ENCODE measurements at regions not wholly inside any gene's neighbourhood (a gene's known extent, or its start where the extent isn't known, plus 50 kb on each side); places are given as distances from the start of the nearest gene placed in this dataset.

DNA sequence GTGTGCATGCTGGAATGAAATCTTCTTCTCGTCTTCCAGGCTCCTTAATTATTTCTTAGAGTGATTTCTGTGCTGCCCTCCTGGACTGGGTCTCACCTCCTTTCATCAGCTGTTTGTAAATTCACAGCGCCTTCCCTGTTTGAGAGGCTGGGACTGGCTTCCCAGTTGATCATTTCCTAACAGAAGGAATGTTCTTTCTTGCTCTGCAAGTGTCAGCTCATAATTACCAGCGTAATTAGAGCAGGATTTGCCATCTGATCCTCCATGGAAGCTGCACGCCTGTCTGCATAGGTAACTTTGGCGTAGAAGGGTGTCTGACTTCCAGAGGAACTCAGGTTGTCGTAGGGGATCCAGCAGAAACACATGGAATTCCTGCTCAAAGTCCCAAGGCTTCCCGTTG lies 375.0 kb upstream of the EEF2KMT start:
- FAIRE-seq (no peak), DNase-seq (peak in 3 of 5 donors; percentile 15 to 27 (median 21))

DNA sequence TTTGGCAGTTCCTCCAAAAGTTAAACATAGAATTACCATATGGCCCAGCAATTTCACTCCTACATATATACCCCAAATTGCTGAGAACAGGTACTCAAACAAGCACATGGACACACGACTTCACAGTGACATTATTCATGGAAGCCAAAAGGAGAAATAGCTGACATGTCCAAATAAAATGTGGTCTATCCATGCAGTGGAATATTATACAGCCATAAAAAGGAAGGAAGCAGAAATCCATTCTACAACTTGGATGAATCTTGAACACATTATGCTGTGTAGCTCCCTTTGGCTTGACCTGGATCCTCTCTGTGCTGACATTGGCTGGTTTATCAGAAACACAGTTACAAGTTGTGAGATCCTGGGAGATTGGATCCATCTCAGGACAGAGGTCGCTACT lies 370.9 kb upstream of the EEF2KMT start:
- H3K9me3 ChIP-seq (ENCODE audit: control insufficient read depth in 2 of 3, insufficient read depth in 1 of 3, low read length in 3 of 3) = no peaks in the 10 kb centered on the region
- H3K27ac ChIP-seq (ENCODE audit: low read depth in 2 of 2, low read length in 2 of 2) = no peak overlapping the region
- FAIRE-seq (no peak), DNase-seq (no peak)
- H3K4me1 ChIP-seq (ENCODE audit: control insufficient read depth in 2 of 3, insufficient read depth in 2 of 3, low read depth in 1 of 3, low read length in 3 of 3) = no peaks in the 10 kb centered on the region
- TF ChIP-seq, protein P1, sequence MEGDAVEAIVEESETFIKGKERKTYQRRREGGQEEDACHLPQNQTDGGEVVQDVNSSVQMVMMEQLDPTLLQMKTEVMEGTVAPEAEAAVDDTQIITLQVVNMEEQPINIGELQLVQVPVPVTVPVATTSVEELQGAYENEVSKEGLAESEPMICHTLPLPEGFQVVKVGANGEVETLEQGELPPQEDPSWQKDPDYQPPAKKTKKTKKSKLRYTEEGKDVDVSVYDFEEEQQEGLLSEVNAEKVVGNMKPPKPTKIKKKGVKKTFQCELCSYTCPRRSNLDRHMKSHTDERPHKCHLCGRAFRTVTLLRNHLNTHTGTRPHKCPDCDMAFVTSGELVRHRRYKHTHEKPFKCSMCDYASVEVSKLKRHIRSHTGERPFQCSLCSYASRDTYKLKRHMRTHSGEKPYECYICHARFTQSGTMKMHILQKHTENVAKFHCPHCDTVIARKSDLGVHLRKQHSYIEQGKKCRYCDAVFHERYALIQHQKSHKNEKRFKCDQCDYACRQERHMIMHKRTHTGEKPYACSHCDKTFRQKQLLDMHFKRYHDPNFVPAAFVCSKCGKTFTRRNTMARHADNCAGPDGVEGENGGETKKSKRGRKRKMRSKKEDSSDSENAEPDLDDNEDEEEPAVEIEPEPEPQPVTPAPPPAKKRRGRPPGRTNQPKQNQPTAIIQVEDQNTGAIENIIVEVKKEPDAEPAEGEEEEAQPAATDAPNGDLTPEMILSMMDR (IDR thresholded peaks at IDR 0.05; ENCODE audit: borderline replicate concordance, extremely low read depth, insufficient read depth) = no peak
- H3K9ac ChIP-seq (ENCODE audit: low read length in 3 of 3) = no peak overlapping the region
- H3K27me3 ChIP-seq (ENCODE audit: control insufficient read depth, insufficient read depth, low read length) = peaks cover 2% of the 10 kb centered on the region
- H3K4me3 ChIP-seq (ENCODE audit: low read length in 3 of 3) = no peak overlapping the region
- intact Hi-C loops (cut with DNase I) = no loop called here
- no peaks in the 10 kb centered on the region for H3K36me3 ChIP-seq (ENCODE audit: control insufficient read depth in 2 of 3, insufficient read depth in 3 of 3, low read length in 3 of 3)

More for the DNA sequence above, 375.0 kb upstream of the EEF2KMT start:
- Histone ChIP-seq H3K36me3 (ENCODE audit: control insufficient read depth in 2 of 3, insufficient read depth in 3 of 3, low read length in 3 of 3) (no peaks in the 10 kb centered on the region), H3K4me1 (ENCODE audit: control insufficient read depth in 2 of 3, insufficient read depth in 2 of 3, low read depth in 1 of 3, low read length in 3 of 3) (no peaks in the 10 kb centered on the region), H3K27ac (ENCODE audit: low read depth in 2 of 2, low read length in 2 of 2) (no peak overlapping the region), H3K4me3 (ENCODE audit: low read length in 3 of 3) (no peak overlapping the region), H3K9me3 (ENCODE audit: control insufficient read depth in 2 of 3, insufficient read depth in 1 of 3, low read length in 3 of 3) (no peaks in the 10 kb centered on the region), H3K27me3 (ENCODE audit: control insufficient read depth, insufficient read depth, low read length) (peaks cover 2% of the 10 kb centered on the region), H3K9ac (ENCODE audit: low read length in 3 of 3) (no peak overlapping the region)
- intact Hi-C loops (cut with DNase I) = no loop called here
- TF ChIP-seq, protein P1 (IDR thresholded peaks at IDR 0.05; ENCODE audit: borderline replicate concordance, extremely low read depth, insufficient read depth) = no peak

- Histone ChIP-seq H3K27me3 (ENCODE audit: control insufficient read depth, insufficient read depth, low read length) (peaks cover 2% of the 10 kb centered on the region), H3K27ac (ENCODE audit: low read depth in 2 of 2, low read length in 2 of 2) (no peak overlapping the region), H3K9ac (ENCODE audit: low read length in 3 of 3) (no peak overlapping the region), H3K4me1 (ENCODE audit: control insufficient read depth in 2 of 3, insufficient read depth in 2 of 3, low read depth in 1 of 3, low read length in 3 of 3) (no peaks in the 10 kb centered on the region), H3K36me3 (ENCODE audit: control insufficient read depth in 2 of 3, insufficient read depth in 3 of 3, low read length in 3 of 3) (no peaks in the 10 kb centered on the region), H3K9me3 (ENCODE audit: control insufficient read depth in 2 of 3, insufficient read depth in 1 of 3, low read length in 3 of 3) (no peaks in the 10 kb centered on the region), H3K4me3 (ENCODE audit: low read length in 3 of 3) (no peak overlapping the region)
- intact Hi-C loops (cut with DNase I) = no loop called here
- no peak for FAIRE-seq
- no peak for DNase-seq
- TF ChIP-seq, protein P1 (IDR thresholded peaks at IDR 0.05; ENCODE audit: borderline replicate concordance, extremely low read depth, insufficient read depth) = no peak
These were observed 370.0 kb upstream of the EEF2KMT start for GRCh38 chr16:5467552-5467951.

- no peak overlapping the region for H3K4me3 ChIP-seq (ENCODE audit: low read length in 3 of 3)
- FAIRE-seq (no peak), DNase-seq (no peak)
- peaks cover 2% of the 10 kb centered on the region for H3K27me3 ChIP-seq (ENCODE audit: control insufficient read depth, insufficient read depth, low read length)
- no peak overlapping the region for H3K27ac ChIP-seq (ENCODE audit: low read depth in 2 of 2, low read length in 2 of 2)
- intact Hi-C loops (cut with DNase I) = no loop called here
- TF ChIP-seq, protein P1 (IDR thresholded peaks at IDR 0.05; ENCODE audit: borderline replicate concordance, extremely low read depth, insufficient read depth) = no peak
- no peak overlapping the region for H3K9ac ChIP-seq (ENCODE audit: low read length in 3 of 3)
- no peaks in the 10 kb centered on the region for H3K36me3 ChIP-seq (ENCODE audit: control insufficient read depth in 2 of 3, insufficient read depth in 3 of 3, low read length in 3 of 3)
- no peaks in the 10 kb centered on the region for H3K4me1 ChIP-seq (ENCODE audit: control insufficient read depth in 2 of 3, insufficient read depth in 2 of 3, low read depth in 1 of 3, low read length in 3 of 3)
- no peaks in the 10 kb centered on the region for H3K9me3 ChIP-seq (ENCODE audit: control insufficient read depth in 2 of 3, insufficient read depth in 1 of 3, low read length in 3 of 3)
These were observed 369.0 kb upstream of the EEF2KMT start for GRCh38 chr16:5466551-5466950.
